GM19043 (cell line): ENCODE measurements at regions not wholly inside any gene's neighbourhood (a gene's known extent, or its start where the extent isn't known, plus 50 kb on each side); places are given as distances from the start of the nearest gene placed in this dataset.
"Not testable (repeated sequence)": the region's sequence is repeated elsewhere in the genome, so short reads cannot be mapped to it uniquely, and the experiment has no call there.

Source experiments
- ATAC-seq: cut with Tn5 transposase; IDR thresholded peaks from one replicate; pipeline ENCODE4 v1.9.1; 2021; ENCODE audit warnings: low read depth; ENCODE audit not compliant: unreplicated experiment

DNA sequence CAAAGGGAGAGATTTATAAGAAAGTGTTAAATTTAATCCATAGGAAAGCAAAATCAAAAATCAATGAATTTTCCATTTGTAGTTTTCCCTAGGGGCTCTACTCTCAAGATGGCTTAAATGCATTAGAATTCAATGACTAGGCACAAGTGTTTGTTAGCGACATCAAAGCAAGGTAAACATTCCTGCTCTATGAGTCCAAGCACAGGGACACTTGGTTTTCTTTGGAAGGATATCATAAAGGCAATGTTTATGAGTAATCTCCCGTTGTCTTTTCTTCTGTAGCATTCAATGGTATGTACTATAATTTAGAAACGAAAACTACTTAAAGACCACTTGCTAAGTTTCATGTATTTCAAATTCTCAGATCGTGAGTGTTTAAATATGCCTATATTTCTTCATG, 54.8 kb upstream of the ZNF717 start:
- ATAC-seq = not testable (repeated sequence)

DNA sequence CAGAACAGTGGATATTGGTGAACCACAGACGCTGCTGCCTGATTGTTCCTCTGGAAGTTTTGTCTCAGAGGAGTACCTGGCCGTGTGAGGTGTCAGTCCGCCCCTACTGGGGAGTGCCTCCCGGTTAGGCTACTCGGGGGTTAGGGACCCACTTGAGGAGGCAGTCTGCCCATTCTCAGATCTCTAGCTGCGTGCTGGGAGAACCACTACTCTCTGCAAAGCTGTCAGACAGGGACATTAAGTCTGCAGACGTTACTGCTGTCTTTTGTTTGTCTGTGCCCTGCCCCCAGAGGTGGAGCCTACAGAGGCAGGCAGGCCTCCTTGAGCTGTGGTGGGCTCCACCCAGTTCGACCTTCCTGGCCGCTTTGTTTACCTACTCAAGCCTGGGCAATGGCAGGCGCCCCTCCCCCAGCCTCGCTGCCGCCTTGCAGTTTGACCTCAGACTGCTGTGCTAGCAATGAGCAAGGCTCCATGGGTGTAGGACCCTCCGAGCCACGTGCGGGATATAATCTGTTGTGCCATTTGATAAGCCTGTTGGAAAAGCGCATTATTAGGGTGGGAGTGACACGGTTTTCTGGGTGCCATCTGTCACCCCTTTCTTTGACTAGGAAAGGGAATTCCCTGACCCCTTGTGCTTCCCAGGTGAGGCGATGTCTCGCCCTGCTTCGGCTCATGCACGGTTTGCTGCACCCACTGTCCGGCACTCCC, 65.1 kb upstream of the ZNF717 start:
- ATAC-seq = not testable (repeated sequence)

DNA sequence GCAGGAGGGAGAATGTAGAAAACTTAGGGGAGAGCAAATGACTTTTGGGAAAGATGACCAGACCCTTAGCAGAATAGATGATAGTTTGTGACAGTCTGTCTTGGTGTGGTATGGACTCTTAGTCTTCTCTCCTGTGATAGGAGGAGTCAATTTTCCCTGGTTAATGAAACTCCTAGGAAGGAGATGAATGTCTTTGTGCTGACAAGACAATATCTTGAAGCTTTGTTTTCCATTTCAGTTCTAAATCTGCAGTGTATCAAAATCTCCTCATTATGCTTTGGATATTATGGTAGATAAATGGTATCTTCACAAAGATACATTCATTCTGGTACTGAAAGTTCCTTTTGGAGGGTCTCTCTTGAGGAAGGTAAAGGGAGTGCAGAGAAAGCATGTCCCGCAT, 77.8 kb upstream of the ZNF717 start:
- ATAC-seq = no peak

DNA sequence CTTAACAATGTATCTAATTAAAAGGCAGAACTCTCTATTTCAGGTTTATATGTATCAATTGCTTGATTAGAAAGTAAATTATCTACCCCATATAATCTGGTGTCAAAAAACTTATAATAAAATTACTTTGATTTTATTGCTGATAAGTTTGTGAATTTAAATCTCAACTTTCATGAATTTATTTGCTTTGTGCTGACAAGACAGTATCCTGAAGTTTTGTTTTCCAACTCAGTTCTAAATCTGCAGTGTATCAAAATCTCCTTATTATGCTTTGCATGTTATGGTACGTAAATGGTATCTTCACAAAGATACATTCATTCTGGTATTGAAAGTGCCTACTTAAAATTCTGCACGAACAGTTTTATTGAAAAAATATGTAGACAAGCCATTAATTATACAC, 78.5 kb upstream of the ZNF717 start:
- no peak for ATAC-seq

DNA sequence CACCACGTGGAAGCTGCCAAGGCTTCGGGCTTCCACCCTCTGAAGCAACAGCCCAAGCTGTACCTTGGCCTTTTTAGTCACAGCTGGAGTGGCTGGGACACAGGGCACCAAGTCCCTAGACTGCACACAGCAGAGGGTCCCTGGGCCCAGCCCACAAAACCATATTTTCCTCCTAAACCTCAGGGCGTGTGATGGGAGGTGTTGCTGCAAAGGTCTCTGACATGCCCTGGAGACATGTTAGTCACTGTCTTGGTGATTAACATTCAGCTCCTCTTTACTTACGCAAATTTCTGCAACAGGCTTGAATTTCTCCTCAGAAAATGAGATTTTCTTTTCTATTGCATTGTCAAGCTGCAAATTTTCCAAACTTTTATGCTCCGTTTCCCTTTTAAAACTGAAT, 98.4 kb upstream of the ZNF717 start:
- not testable (repeated sequence) for ATAC-seq

DNA sequence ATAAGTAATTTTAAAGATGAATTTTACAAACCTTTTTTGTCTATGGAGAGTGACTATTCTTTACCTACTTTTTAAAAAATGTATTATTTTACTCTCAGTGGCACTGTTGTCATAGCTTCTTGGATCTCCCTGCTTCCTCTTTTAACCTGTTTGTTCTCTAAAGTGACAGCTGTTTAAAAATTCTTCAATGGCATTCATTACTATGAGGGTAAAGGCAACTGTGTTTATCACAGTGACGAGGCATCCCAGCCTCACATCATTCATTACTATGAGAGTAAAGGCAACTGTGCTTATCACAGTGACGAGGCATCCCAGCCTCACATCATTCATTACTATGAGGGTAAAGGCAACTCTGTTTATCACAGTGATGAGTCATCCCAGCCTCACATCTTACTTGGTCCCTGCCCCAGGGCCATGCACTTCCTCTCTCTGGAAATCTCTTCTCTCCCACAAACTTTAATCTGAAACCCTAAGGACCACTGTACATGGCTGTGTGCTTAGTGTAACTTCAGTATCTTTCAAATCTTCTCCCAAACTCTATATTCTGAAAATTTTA, 101.7 kb upstream of the ZNF717 start:
- no peak for ATAC-seq

DNA sequence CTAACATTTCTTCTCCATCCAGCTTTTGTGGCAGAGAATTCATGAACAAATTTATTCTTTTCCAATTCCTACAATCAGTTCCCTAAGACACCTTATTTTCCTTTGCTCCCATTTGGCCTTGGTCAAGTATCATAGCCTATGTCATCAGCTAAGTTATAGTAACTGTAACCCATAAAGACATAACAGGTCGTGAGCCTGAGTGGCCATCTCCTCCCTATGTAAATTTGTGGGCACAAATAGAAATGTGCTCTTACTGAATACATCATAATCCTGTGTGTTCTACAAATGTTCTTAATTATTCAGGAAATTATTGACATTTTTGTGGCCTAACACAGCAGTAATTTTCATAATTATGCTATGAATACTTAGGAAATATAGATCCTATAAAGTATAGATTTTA, 108.9 kb upstream of the ZNF717 start:
- no peak for ATAC-seq

DNA sequence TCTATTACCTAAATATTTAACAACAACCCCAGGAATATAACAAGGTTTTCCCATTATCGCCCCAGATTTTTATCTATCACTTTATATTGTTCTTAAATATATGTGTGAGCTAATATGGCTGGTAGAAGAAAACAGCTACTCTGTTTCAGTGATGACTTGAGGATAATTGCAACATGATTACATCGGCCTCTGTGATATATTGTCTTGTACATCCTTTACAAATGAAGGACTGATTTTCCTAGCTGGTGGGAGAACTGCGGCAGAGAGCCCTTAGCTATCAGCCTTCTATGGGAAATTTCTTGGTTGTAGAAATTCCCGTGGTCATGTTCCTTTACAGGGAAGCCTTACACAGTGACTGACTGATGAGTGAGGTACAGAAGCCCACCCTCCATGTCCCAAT, 110.9 kb upstream of the ZNF717 start:
- no peak for ATAC-seq

DNA sequence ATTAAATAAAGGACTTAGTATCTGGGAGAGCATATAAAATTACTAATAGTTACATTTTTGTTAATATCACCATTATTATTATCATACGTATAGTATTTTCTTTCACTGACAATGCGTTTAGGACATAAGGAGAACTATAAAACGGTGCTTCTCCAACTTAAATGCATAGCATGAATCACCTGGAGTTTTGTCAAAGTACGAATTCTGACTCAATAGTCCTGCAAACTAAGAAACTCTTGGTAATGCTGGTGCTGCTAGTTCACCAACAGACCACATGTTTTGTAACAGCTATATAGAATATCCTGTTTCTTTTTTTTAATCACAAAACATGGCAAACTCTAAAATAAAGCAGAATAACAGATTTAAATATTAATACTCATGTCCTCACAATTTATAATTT, 116.1 kb upstream of the ZNF717 start:
- not testable (repeated sequence) for ATAC-seq

DNA sequence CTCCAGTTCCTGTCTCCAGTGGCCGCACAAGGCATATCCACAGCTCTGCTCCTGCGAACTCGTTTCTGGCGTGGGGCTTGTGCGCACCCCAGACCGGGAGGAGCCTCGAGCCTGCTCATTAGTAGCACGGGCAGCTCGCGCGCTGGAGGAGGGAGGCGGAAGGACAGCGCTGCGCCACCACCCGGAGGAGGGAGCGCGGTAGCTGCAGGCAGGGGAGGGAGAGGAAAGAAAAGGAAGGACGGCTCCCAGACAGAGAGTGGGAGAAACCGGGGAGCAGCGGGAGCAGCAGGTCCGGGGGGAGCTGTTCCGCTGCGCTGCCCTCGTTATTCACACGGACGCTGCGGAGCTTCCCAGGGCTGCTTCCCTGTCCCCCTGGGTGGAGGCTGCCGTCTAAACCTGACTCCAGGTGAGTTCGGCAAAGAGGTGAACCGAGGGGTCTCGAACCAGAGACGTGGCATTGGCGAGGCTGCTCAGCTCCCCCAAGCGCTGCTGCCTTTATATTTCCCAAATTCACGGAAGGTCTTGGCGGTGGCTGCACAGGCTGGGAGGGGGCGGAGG, 121.3 kb upstream of the ZNF717 start:
- ATAC-seq = no peak

DNA sequence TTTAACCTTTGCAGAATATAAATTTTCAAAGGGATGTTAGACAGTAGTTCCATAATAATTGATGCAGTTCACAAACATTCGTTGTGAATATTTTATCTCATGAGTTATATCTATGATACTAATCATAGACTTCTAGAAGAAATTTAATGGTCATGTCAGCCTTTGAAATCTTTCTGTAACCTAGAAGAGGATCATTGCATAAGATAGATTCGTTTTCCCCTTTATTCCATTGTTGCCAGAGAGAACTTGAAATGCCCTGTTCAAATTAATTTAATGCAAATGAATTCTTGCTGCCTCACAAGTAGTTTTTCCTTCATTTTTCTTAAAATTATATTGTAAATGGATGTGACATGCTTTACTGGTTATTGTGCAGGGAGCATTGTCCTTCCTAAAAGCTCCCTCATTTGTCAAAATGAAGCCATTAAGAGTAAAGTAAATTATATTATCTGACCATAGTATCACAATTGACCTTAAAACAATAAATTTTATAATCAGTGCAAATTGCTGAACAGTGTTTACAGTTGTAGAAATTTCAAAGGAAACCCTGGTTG, 128.5 kb upstream of the ZNF717 start:
- no peak for ATAC-seq

DNA sequence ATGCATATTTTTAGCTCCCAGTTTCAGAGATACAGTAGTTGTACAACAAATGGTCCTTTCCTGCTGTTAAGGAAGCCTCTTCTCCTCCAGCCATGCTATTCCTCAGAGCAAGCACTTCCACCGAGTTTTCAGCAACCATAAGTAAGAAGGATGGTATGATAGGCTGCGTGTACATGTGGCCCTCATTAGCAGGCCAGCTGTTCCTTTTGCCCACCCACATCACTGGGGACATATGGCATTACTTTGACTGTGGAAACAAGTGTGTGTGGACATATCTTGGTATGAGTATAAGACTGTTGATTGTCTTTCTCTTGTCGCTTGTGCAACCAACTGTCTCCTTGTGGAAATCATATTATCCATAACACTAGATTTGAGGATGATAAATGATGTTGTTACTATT, 129.4 kb upstream of the ZNF717 start:
- not testable (repeated sequence) for ATAC-seq

DNA sequence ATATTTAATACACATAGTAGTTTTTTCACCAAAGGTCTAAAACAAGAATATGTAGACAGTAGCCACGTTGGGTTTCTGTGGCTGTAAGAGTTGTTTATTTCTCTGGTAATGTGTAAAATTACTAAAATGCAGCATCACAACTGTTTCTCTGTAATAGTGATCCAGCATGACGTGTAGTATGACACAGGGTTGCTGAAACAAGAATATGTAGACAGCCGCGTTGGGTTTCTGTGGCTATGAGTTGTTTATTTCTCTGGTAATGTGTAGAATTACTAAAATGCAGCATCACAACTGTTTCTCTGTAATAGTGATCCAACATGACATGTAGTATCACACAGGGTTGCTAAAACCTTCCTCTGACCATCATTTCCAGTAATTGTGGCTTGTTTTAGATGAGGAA, 153.6 kb upstream of the ZNF717 start:
- no peak for ATAC-seq

DNA sequence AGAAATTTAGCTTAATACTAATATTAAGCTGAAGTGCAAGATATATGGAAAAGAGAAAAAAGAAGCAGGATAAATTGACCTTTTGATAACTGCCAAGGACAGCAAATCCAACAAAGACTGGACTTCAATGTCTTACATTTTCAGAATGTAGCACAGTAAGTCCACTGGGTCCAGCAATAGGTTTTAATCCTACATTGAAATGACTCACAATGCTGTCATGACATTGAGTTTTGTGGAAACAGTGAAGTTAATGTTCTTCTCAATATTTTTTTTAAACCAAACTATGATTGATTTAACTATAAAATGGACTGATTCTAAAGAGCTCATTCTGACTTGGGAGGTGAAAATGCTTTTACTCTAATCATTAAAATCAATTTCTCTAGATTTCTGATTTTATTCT, 166.6 kb upstream of the ZNF717 start:
- ATAC-seq = no peak

DNA sequence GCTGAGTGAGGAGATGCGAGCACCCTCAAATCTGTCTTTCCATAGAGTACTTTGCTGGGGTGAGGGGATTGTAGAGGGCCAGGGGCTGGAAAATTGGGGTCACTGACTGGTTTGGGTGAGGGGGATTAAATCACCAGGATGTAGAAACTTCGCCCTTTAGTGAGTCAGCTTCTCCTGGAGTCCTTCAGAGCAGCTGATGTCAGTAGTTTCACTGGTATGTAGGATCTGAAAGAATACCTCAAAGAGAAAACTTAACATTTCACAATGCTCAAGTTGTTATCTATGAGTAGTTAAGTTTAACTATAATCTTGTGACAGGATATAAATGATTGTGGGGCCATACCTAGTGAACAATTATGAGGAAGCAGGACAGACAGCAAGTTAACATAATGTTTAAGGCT, 174.7 kb upstream of the ZNF717 start:
- ATAC-seq = not testable (repeated sequence)

DNA sequence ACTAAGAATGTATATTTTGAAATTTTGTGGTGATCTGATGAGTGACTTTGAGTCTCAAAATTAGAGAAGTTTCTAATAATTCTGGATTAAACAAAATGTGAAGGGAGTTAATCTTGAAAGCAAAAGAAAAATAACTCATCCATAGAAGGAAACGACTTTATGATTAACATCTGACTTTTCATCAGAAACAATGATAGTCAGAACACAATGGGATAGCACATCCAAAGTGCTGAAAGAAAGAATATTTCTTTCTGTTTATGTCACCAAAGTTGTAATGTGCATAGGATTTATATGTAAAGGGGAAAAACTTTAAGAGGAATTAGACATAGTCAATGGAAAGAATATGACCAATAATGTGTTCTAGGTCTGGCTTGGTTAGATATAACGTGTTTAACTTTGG, 176.7 kb upstream of the ZNF717 start:
- not testable (repeated sequence) for ATAC-seq

DNA sequence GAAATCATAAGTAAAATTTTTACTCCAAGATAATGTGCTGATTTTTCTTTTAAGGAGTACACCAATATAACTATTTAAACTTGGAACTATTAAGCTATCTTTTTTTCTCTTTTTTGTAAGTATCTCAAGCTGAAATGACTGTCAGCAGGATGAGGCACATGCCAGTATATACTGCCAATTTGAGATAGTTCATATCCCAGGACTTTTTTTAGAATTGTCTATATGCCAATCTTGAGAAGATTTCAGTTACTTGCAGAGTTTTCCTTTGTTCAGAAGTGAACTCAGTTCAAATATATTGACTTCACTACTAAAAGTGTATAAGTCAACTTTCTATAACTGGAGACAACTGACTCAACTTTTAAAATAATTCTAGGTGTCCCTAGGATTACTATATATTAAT, 181.7 kb upstream of the ZNF717 start:
- no peak for ATAC-seq

DNA sequence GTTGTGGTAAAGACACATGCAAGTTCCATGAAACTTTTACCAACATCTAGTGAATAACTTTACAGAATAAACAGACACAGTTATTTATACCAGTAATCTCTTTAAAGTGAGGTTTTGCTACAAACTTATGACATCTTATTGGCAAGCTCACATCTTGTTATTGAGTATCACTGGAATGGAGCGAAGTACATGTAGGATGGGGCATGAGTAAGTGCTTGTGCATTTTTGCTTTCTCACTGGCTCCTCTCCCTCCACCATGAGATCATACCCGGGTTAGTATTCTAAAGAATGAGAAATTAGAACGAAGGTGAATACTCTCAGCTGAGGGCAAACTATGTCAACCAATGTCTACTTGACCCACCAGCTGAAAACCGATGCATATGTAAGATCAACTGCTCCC, 193.3 kb upstream of the ZNF717 start:
- no peak for ATAC-seq

DNA sequence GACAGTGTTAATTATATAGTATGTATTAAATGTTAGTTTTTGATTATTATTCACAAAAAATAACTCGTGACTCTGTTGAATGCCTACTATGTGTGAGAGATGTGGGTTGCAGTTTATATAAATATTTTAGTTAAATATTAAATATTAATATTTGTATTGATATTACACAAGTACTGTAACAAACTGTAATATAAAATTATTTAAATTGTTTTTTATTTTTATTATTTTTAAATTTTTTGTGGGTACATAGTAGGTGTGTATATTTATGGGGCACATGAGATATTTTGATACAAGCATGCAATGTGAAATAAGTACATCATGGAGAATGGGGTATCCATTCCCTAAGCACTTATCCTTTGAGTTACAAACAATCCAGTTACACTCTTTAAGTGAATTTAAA, 196.1 kb upstream of the ZNF717 start:
- ATAC-seq = no peak

DNA sequence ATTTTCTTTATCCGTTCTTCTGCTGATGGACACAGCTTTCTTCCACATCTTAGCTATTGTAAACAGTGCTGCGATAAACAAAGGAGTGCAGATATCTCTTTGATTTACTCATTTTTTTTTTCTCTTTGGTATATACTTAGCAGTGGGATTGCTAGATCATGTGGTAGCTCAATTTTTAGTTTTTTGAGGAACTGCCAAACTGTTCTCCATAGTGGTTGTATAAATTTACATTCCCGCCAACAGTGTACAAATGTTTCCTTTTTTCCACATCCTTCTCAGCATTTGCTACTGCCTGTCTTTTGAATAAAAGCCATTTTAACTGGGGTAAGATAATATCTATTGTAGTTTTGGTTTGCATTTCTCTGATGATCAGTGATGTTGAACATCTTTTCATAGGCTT, 196.8 kb upstream of the ZNF717 start:
- no peak for ATAC-seq

DNA sequence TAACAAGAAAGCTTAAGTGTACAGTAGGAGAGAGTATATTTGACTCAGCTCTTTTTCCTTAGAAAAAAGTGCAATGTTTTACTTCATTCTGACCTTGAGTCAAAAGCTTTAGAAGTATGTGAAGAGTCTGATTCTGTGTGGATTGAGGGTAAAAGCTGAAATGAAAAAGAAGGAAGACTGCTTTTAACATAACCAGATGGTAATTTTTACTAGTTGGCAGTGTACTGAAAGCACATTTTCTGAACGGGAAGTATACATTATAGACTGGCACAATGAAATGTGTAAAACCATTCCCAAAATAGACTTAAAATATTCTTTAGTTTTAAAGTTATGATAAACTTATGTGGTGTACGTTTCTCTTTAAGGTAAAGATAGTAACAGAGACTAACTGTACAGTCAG, 197.8 kb upstream of the ZNF717 start:
- no peak for ATAC-seq
